ENCODE measurements at regions not wholly inside any gene's neighbourhood (a gene's known extent, or its start where the extent isn't known, plus 50 kb on each side); places are given as distances from the start of the nearest gene placed in this dataset.

DNA sequence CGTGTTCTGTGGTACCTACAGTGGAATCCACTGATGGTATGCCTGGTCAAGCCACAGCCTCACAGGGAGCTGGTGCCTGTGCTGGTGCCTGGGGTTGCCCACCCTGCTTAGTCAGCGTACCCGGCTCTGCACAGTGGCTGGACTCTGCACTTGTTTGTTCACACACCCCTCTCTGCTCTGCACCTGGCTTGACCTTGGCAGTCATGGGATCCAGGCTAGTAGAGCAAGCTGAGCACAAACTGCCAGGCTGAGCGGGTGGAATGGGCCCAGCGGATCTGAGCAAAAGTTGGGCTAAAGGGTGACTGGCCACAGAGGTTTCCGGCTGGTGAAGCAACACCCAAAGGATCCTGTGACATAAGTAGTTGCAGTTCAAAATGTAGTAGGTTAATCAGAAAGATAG, 163.5 kb downstream of the CDH19 start:
- TF ChIP-seq EP300 (IDR thresholded peaks at IDR 0.05; ENCODE audit: borderline replicate concordance) (no peak), CREB1 (IDR thresholded peaks at IDR 0.05; ENCODE audit: low read depth) (no peak), CEBPB (IDR thresholded peaks at IDR 0.05) (no peak)

DNA sequence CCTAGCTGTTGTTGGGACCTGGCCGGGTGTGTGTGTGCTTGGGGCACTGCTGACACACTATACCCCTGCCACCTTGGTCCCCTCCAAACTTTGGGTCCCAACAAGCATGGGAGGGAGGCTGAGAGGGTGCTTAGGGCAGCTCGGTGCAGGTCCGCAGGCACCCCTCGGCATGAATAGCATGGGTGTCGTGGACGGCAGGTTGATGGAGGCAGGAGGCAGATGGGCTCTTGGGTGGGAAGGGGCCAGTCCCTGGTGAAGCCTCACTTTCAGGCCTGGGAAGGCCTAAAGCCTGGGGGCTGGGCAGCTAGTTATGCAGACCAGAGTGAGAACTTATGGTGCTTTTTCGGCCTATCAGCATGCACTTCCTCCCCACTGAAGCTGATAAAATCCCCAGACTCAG, 164.2 kb downstream of the CDH19 start:
- TF ChIP-seq, protein P1, sequence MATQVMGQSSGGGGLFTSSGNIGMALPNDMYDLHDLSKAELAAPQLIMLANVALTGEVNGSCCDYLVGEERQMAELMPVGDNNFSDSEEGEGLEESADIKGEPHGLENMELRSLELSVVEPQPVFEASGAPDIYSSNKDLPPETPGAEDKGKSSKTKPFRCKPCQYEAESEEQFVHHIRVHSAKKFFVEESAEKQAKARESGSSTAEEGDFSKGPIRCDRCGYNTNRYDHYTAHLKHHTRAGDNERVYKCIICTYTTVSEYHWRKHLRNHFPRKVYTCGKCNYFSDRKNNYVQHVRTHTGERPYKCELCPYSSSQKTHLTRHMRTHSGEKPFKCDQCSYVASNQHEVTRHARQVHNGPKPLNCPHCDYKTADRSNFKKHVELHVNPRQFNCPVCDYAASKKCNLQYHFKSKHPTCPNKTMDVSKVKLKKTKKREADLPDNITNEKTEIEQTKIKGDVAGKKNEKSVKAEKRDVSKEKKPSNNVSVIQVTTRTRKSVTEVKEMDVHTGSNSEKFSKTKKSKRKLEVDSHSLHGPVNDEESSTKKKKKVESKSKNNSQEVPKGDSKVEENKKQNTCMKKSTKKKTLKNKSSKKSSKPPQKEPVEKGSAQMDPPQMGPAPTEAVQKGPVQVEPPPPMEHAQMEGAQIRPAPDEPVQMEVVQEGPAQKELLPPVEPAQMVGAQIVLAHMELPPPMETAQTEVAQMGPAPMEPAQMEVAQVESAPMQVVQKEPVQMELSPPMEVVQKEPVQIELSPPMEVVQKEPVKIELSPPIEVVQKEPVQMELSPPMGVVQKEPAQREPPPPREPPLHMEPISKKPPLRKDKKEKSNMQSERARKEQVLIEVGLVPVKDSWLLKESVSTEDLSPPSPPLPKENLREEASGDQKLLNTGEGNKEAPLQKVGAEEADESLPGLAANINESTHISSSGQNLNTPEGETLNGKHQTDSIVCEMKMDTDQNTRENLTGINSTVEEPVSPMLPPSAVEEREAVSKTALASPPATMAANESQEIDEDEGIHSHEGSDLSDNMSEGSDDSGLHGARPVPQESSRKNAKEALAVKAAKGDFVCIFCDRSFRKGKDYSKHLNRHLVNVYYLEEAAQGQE (IDR thresholded peaks at IDR 0.05; ENCODE audit: low read depth), result no peak
- TF ChIP-seq ZBTB7A (IDR thresholded peaks at IDR 0.05; ENCODE audit: low read depth) (no peak), NFIC (IDR thresholded peaks at IDR 0.05) (no peak), YY1 (IDR thresholded peaks at IDR 0.05; ENCODE audit: low read depth) (no peak), RAD21 (IDR thresholded peaks at IDR 0.05; ENCODE audit: low read depth) (no peak), EP300 (IDR thresholded peaks at IDR 0.05; ENCODE audit: borderline replicate concordance) (no peak), CREB1 (IDR thresholded peaks at IDR 0.05; ENCODE audit: low read depth) (no peak), EGR1 (IDR thresholded peaks at IDR 0.05) (no peak), CEBPB (IDR thresholded peaks at IDR 0.05) (no peak), TCF12 (IDR thresholded peaks at IDR 0.05; ENCODE audit: low read depth) (no peak)
- TF ChIP-seq, protein P2, sequence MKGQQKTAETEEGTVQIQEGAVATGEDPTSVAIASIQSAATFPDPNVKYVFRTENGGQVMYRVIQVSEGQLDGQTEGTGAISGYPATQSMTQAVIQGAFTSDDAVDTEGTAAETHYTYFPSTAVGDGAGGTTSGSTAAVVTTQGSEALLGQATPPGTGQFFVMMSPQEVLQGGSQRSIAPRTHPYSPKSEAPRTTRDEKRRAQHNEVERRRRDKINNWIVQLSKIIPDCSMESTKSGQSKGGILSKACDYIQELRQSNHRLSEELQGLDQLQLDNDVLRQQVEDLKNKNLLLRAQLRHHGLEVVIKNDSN (IDR thresholded peaks at IDR 0.05), result no peak

DNA sequence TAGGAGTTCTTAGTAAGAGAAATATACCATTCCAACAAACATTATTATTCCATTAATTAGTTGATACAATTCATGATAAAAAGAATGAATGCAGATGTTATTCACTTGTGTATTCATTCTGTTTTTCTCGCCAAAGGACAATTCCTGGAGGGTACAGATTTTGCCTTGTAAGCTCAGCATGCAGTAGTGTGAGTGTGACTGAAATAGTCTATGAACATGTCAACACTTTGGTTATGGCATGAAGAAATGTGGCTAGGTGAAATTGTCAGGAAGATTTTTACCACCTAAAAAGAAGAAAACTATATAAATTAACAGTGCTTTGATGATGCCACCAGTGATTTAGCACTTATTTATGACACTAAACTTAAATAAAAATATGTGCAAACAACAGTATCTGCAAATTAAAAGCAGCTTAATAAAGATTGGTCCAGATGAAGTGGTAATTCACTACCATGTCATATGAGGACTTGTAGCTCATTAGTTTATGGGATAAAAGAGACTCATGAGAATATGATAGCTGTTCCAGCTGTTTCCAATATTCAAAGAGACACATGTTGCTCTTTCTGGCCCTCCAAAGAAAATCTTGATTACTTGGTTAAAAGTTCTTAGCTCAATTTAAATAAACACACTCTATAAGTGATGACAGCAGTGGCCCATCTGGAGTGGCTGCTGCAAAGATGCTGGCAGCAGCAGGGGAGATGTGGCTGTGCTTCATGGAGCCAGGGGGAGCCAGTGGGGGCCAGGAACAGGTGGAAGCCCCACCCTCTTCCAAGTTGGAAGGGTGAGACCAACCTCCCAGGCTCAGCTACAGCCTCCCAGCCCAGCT, 165.0 kb downstream of the CDH19 start:
- TF ChIP-seq TCF12 (IDR thresholded peaks at IDR 0.05; ENCODE audit: low read depth) (no peak), RAD21 (IDR thresholded peaks at IDR 0.05; ENCODE audit: low read depth) (no peak), EGR1 (IDR thresholded peaks at IDR 0.05) (no peak), YY1 (IDR thresholded peaks at IDR 0.05; ENCODE audit: low read depth) (no peak), ZBTB7A (IDR thresholded peaks at IDR 0.05; ENCODE audit: low read depth) (no peak), CEBPB (IDR thresholded peaks at IDR 0.05) (no peak), TEAD4 (IDR thresholded peaks at IDR 0.05) (no peak), CREB1 (IDR thresholded peaks at IDR 0.05; ENCODE audit: low read depth) (no peak), EP300 (IDR thresholded peaks at IDR 0.05; ENCODE audit: borderline replicate concordance) (no peak), TAF1 (IDR thresholded peaks at IDR 0.05; ENCODE audit: low read depth) (no peak), FOXM1 (IDR thresholded peaks at IDR 0.05; ENCODE audit: borderline replicate concordance, low read depth) (no peak), NFIC (IDR thresholded peaks at IDR 0.05) (no peak)
- TF ChIP-seq, protein P3, sequence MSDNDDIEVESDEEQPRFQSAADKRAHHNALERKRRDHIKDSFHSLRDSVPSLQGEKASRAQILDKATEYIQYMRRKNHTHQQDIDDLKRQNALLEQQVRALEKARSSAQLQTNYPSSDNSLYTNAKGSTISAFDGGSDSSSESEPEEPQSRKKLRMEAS (IDR thresholded peaks at IDR 0.05), result no peak
- TF ChIP-seq, protein P2 (IDR thresholded peaks at IDR 0.05), result no peak
- TF ChIP-seq, protein P1 (IDR thresholded peaks at IDR 0.05; ENCODE audit: low read depth), result no peak

DNA sequence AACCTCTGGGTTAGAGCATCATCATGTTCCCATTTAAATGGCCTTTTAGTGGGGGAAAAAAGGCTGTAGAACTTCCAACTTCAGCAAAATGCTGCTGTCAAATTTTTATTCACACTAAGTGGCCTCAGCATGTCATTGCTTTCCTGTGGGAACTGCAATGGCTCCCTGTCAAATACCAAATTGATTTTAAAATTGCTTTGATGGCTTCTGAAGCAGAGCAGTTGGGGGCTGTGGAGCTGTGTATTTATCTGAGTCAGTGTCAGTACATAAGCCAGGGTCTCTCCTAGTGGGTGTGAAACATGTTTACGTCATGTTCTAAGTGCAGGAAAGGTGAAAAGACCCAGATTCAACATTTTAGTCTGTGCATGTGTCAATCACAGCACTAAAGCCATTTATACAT, 171.3 kb downstream of the CDH19 start:
- TF ChIP-seq, protein P3 (IDR thresholded peaks at IDR 0.05), result no peak
- TF ChIP-seq EP300 (IDR thresholded peaks at IDR 0.05; ENCODE audit: borderline replicate concordance), result no peak
- TF ChIP-seq YY1 (IDR thresholded peaks at IDR 0.05; ENCODE audit: low read depth), result no peak
- TF ChIP-seq, protein P1 (IDR thresholded peaks at IDR 0.05; ENCODE audit: low read depth), result no peak
- no peak for TF ChIP-seq TEAD4 (IDR thresholded peaks at IDR 0.05)
- no peak for TF ChIP-seq CREB1 (IDR thresholded peaks at IDR 0.05; ENCODE audit: low read depth)
- TF ChIP-seq CEBPB (IDR thresholded peaks at IDR 0.05), result no peak
- no peak for TF ChIP-seq EGR1 (IDR thresholded peaks at IDR 0.05)
- no peak for TF ChIP-seq TCF12 (IDR thresholded peaks at IDR 0.05; ENCODE audit: low read depth)
- TF ChIP-seq, protein P2 (IDR thresholded peaks at IDR 0.05), result no peak
- no peak for TF ChIP-seq TAF1 (IDR thresholded peaks at IDR 0.05; ENCODE audit: low read depth)
- TF ChIP-seq RAD21 (IDR thresholded peaks at IDR 0.05; ENCODE audit: low read depth), result no peak
- TF ChIP-seq FOXM1 (IDR thresholded peaks at IDR 0.05; ENCODE audit: borderline replicate concordance, low read depth), result no peak
- no peak for TF ChIP-seq ZBTB7A (IDR thresholded peaks at IDR 0.05; ENCODE audit: low read depth)
- no peak for TF ChIP-seq NFIC (IDR thresholded peaks at IDR 0.05)
